Occipital lobe (tissue), 1 donor: ENCODE measurements at regions not wholly inside any gene's neighbourhood (a gene's known extent, or its start where the extent isn't known, plus 50 kb on each side); places are given as distances from the start of the nearest gene placed in this dataset.

Experiments used
- DNase-seq: peaks from one replicate; lab custom pipeline; 2025; lab: John Stamatoyannopoulos, UW

- DNase-seq: no peak
These were observed 1223.2 kb upstream of the SLC10A2 start for GRCh38 chr13:104289400-104289799.

- no peak for DNase-seq
These were observed 1222.3 kb upstream of the SLC10A2 start for GRCh38 chr13:104288496-104288895.

GRCh38 chr13:104286566-104287290 lies 1220.5 kb upstream of the SLC10A2 start:
- DNase-seq: no peak

- no peak for DNase-seq
These were observed 1215.7 kb upstream of the SLC10A2 start for GRCh38 chr13:104281910-104282309.

- DNase-seq: no peak
These were observed 1204.5 kb upstream of the SLC10A2 start for GRCh38 chr13:104270731-104271130.

- DNase-seq: no peak
These were observed 1201.1 kb upstream of the SLC10A2 start for GRCh38 chr13:104267206-104267811.

GRCh38 chr13:104256701-104257100 lies 1190.5 kb upstream of the SLC10A2 start:
- no peak for DNase-seq

GRCh38 chr13:104253063-104253680 lies 1187.0 kb upstream of the SLC10A2 start:
- DNase-seq: no peak

GRCh38 chr13:104251931-104252330 lies 1185.7 kb upstream of the SLC10A2 start:
- DNase-seq: no peak

GRCh38 chr13:104246955-104247354 lies 1180.7 kb upstream of the SLC10A2 start:
- no peak for DNase-seq

GRCh38 chr13:104206450-104207044 lies 1140.3 kb upstream of the SLC10A2 start:
- no peak for DNase-seq

GRCh38 chr13:104204177-104204576 lies 1138.0 kb upstream of the SLC10A2 start:
- DNase-seq: no peak

GRCh38 chr13:104198801-104199200 lies 1132.6 kb upstream of the SLC10A2 start:
- no peak for DNase-seq

GRCh38 chr13:104196611-104197010 lies 1130.4 kb upstream of the SLC10A2 start:
- DNase-seq: no peak

GRCh38 chr13:104181526-104182231 lies 1115.5 kb upstream of the SLC10A2 start:
- no peak for DNase-seq

- DNase-seq: no peak
These were observed 1104.9 kb upstream of the SLC10A2 start for GRCh38 chr13:104170980-104171555.

GRCh38 chr13:104163866-104164630 lies 1097.8 kb upstream of the SLC10A2 start:
- DNase-seq: no peak

GRCh38 chr13:104160536-104160935 lies 1094.3 kb upstream of the SLC10A2 start:
- no peak for DNase-seq

- no peak for DNase-seq
These were observed 1077.7 kb upstream of the SLC10A2 start for GRCh38 chr13:104143760-104144416.

GRCh38 chr13:104140552-104140951 lies 1074.3 kb upstream of the SLC10A2 start:
- DNase-seq: no peak
